GM21526 (cell line): ENCODE measurements at regions not wholly inside any gene's neighbourhood (a gene's known extent, or its start where the extent isn't known, plus 50 kb on each side); places are given as distances from the start of the nearest gene placed in this dataset.
"Not testable (repeated sequence)": the region's sequence is repeated elsewhere in the genome, so short reads cannot be mapped to it uniquely, and the experiment has no call there.

Experiments
- ATAC-seq: cut with Tn5 transposase; IDR thresholded peaks from one replicate; pipeline ENCODE4 v1.9.1; 2021; ENCODE audit warnings: moderate library complexity; ENCODE audit not compliant: unreplicated experiment, low FRiP score

- ATAC-seq, result no peak
Observed at GRCh38 chr5:2166979-2167377, 284.3 kb upstream of the IRX4 start.

- no peak for ATAC-seq
Observed at GRCh38 chr5:2166306-2166978, 283.7 kb upstream of the IRX4 start.

GRCh38 chr5:2165615-2166305 lies 283.0 kb upstream of the IRX4 start:
- no peak for ATAC-seq

- no peak for ATAC-seq
Observed at GRCh38 chr5:2165203-2165602, 282.5 kb upstream of the IRX4 start.

- ATAC-seq, result no peak
Observed at GRCh38 chr5:2164586-2164985, 281.9 kb upstream of the IRX4 start.

- no peak for ATAC-seq
Observed at GRCh38 chr5:2163940-2164490, 281.3 kb upstream of the IRX4 start.

GRCh38 chr5:2163060-2163856 lies 280.5 kb upstream of the IRX4 start:
- ATAC-seq, result no peak

GRCh38 chr5:2160811-2161210 lies 278.1 kb upstream of the IRX4 start:
- no peak for ATAC-seq

- no peak for ATAC-seq
Observed at GRCh38 chr5:2158767-2159166, 276.0 kb upstream of the IRX4 start.

GRCh38 chr5:2158109-2158508 lies 275.4 kb upstream of the IRX4 start:
- ATAC-seq, result no peak

- no peak for ATAC-seq
Observed at GRCh38 chr5:2157372-2157771, 274.6 kb upstream of the IRX4 start.

GRCh38 chr5:2156358-2157059 lies 273.8 kb upstream of the IRX4 start:
- ATAC-seq, result no peak

GRCh38 chr5:2155556-2155955 lies 272.8 kb upstream of the IRX4 start:
- ATAC-seq, result no peak

- ATAC-seq, result no peak
Observed at GRCh38 chr5:2153802-2154201, 271.1 kb upstream of the IRX4 start.

- no peak for ATAC-seq
Observed at GRCh38 chr5:2153350-2153749, 270.6 kb upstream of the IRX4 start.

GRCh38 chr5:2151301-2151888 lies 268.7 kb upstream of the IRX4 start:
- ATAC-seq, result not testable (repeated sequence)

GRCh38 chr5:2149195-2149539 lies 266.4 kb upstream of the IRX4 start:
- ATAC-seq, result no peak

GRCh38 chr5:2148312-2149194 lies 265.8 kb upstream of the IRX4 start:
- no peak for ATAC-seq

GRCh38 chr5:2147504-2148311 lies 265.0 kb upstream of the IRX4 start:
- no peak for ATAC-seq
